Skeletal muscle tissue (tissue), 3 donors: ENCODE measurements at regions not wholly inside any gene's neighbourhood (a gene's known extent, or its start where the extent isn't known, plus 50 kb on each side); places are given as distances from the start of the nearest gene placed in this dataset.
"Not testable (repeated sequence)": the region's sequence is repeated elsewhere in the genome, so short reads cannot be mapped to it uniquely, and the experiment has no call there.

Source experiments
- H3K27ac ChIP-seq: one replicate; pipeline ENCODE4 v1.7.0; 2013; ENCODE audit warnings: mild to moderate bottlenecking, low read depth, low read length, inconsistent platforms
- H3K27me3 ChIP-seq, 3 donors: one replicate each; pipeline ENCODE4 v1.7.0; 2013; ENCODE audit warnings: low read length in 3 of 3; ENCODE audit not compliant: control insufficient read depth in 3 of 3, insufficient read depth in 3 of 3
- H3K36me3 ChIP-seq, 3 donors: one replicate each; pipeline ENCODE4 v1.7.0; 2013; ENCODE audit warnings: low read length in 3 of 3; ENCODE audit not compliant: control insufficient read depth in 3 of 3, insufficient read depth in 3 of 3
- H3K4me1 ChIP-seq, 3 donors: one replicate each; pipeline ENCODE4 v1.7.0; 2013; ENCODE audit warnings: low read length in 3 of 3, mild to moderate bottlenecking in 3 of 3; ENCODE audit not compliant: control insufficient read depth in 3 of 3, insufficient read depth in 3 of 3
- H3K4me3 ChIP-seq, 3 donors: one replicate each; pipeline ENCODE4 v1.7.0; 2013; ENCODE audit warnings: low read length in 3 of 3
- H3K9ac ChIP-seq, 3 donors: one replicate each; pipeline ENCODE4 v1.7.0; 2013; ENCODE audit warnings: low read length in 3 of 3, mild to moderate bottlenecking in 3 of 3, moderate library complexity in 2 of 3, low read depth in 1 of 3
- H3K9me3 ChIP-seq, 3 donors: one replicate each; pipeline ENCODE4 v1.7.0; 2013; ENCODE audit warnings: low read length in 3 of 3; ENCODE audit not compliant: control insufficient read depth in 3 of 3
- donor health status: Osteomylitis.

DNA sequence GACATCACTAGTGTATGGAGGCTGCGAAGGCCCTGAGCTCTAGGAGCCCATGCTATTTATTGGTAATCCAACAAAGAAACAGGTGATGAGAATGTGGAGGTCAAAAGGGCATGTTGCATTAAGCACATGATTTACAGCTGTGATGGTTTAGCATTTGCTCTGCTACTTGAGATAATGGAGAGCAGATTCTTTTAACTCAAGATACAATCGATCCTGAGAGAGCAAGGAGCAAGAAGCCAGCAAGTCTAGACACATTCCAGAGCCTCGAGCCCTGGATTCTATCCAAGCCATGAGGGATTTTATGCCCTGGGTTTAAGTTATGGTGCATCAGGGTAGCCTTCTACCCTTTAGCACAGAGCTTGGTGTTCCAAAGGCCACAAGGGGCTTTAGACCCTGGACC lies 85.3 kb upstream of the KCNMA1 start:
- not testable (repeated sequence) for H3K9ac ChIP-seq, H3K9me3 ChIP-seq, H3K36me3 ChIP-seq, H3K4me1 ChIP-seq, H3K4me3 ChIP-seq, H3K27me3 ChIP-seq, H3K27ac ChIP-seq

DNA sequence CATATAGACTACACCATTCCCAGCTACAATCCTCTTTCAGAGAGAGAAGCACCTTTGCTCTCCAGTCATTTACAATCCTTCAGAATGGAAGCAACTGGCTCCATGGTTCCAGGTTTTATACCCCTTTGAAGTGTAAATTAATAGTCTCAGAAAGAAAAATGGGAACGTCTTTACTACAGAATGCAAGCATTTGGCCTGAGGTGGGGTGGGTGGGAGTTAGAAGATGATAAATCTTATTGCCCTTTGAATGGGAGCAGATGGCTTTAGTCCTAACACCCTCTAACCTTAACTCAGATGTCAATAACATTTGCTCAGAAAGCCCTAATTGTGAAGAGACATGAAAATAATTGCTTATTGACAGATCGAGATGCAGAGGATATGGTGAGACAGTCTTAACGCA lies 84.2 kb upstream of the KCNMA1 start:
- no peaks in the 10 kb centered on the region for H3K36me3 ChIP-seq
- H3K9ac ChIP-seq = no peak overlapping the region
- peaks cover 0 to 2% (median 0%) of the 10 kb centered on the region in 3 donors for H3K4me1 ChIP-seq
- H3K9me3 ChIP-seq = peaks cover 0 to 2% (median 0%) of the 10 kb centered on the region in 3 donors
- H3K27ac ChIP-seq = no peak overlapping the region
- H3K4me3 ChIP-seq = no peak overlapping the region
- H3K27me3 ChIP-seq = peaks cover 0 to 2% (median 0%) of the 10 kb centered on the region in 3 donors

DNA sequence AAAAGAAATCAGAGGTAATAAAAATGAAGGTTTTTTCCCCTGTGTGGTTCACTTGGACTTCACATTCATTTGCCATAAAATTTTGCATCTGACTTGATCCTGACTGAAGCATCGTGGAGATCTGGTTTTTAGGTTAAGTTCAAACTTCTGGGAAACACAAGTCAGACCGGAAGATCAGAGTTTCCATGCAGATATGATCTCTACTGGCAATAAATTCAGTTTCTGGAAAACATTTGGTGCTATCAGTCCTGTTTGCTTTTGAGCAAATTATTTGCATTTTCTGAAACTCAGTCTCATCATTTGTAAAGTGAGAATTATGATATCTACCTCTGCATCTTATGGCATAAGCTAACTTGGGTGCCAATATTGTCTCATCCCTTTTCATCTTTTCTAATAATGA lies 81.3 kb upstream of the KCNMA1 start:
- Histone ChIP-seq H3K4me1 (peaks cover 0 to 2% (median 0%) of the 10 kb centered on the region in 3 donors), H3K36me3 (no peaks in the 10 kb centered on the region), H3K4me3 (no peak overlapping the region)

DNA sequence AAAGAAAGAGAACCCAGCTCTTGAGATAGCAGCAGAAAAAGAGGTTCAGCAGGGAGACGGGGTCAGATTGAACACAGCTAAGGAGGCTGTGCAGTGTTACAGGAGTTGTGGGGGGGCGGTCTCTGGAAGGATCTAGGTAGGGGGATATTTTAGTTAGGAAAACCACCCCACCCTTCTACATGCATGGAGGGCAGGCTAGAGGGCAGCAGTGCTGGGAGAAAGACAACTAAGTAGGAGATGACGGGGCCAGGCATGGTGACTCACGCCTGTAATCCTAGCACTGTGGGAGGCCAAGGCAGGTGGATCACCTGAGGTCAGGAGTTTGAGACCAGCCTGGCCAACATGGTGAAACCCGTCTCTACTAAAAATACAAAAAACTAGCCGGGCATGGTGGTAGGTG lies 80.7 kb upstream of the KCNMA1 start:
- not testable (repeated sequence) for H3K9me3 ChIP-seq, H3K4me1 ChIP-seq, H3K36me3 ChIP-seq, H3K9ac ChIP-seq, H3K4me3 ChIP-seq, H3K27me3 ChIP-seq, H3K27ac ChIP-seq

More for the DNA sequence above, 81.3 kb upstream of the KCNMA1 start:
- Histone ChIP-seq H3K27me3 (peaks cover 0 to 2% (median 0%) of the 10 kb centered on the region in 3 donors), H3K9ac (no peak overlapping the region), H3K9me3 (no peaks in the 10 kb centered on the region), H3K27ac (no peak overlapping the region)

DNA sequence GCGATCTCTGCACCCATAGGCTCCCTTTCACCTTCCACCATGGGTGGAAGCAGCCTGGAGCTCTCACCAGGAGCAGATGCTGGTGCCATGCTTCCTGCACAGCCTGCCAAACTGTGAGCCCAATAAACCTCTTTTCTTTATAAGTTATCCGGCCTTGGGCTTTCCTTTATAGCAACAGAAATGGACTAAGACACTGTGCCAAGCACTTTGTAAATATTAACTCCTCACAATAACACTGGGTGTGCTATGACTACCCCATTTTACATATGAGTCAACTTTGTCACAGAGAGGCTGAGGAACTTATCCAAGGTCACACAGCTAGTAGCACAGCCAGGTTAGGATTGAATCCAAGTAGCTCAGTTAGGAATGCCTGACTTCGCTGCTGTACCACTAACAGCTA lies 79.7 kb upstream of the KCNMA1 start:
- Histone ChIP-seq H3K9ac (no peak overlapping the region), H3K36me3 (no peaks in the 10 kb centered on the region), H3K9me3 (no peaks in the 10 kb centered on the region), H3K4me3 (no peak overlapping the region), H3K27ac (no peak overlapping the region), H3K4me1 (peaks cover 0 to 2% (median 0%) of the 10 kb centered on the region in 3 donors), H3K27me3 (peaks cover 6 to 9% (median 7%) of the 10 kb centered on the region in 3 donors)

DNA sequence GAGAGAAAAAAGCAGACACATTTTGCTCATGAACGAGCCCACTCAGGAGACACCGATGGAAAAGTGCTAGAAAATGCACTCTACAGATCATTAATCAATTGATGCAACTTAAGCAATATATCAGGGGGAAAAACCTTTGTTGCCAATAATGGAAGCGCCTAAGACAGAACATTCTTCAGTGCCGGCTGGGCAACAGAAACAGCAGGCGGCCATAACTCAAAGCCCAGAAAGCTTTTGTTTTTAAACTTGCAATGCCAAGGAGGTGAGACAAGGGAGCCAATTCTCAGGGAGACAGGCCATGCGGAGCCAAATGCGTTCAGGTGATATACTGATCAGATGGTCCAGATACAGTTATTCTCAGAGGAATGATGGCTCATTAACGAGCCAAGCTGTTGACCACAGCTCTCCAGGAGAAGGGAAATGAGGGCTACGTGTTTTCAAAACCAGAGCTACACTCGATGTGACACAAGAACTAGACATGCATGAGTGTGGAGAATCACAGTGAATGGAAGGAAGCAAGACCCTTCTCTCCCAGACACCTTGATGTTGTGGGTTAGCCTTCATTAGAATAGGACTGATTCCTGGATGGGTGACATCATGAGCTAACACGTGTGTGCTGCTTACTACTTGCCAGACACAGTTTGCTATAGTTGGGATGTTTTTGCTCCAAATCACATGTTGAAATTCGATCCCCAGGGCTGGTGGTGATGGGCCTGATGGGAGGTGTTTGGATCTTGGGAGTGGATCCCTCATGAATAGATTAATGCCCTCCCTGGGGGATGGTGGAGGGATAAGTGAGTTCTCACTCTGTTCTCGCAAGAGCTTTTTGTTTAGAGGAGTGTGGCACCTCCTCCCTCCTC lies 79.1 kb upstream of the KCNMA1 start:
- H3K9me3 ChIP-seq = no peaks in the 10 kb centered on the region
- H3K27me3 ChIP-seq = peaks cover 10 to 14% (median 12%) of the 10 kb centered on the region in 3 donors
- peaks cover 0 to 3% (median under 1%) of the 10 kb centered on the region in 3 donors for H3K4me1 ChIP-seq
- H3K9ac ChIP-seq = no peak overlapping the region
- H3K36me3 ChIP-seq = no peaks in the 10 kb centered on the region
- H3K27ac ChIP-seq = no peak overlapping the region
- H3K4me3 ChIP-seq = no peak overlapping the region

DNA sequence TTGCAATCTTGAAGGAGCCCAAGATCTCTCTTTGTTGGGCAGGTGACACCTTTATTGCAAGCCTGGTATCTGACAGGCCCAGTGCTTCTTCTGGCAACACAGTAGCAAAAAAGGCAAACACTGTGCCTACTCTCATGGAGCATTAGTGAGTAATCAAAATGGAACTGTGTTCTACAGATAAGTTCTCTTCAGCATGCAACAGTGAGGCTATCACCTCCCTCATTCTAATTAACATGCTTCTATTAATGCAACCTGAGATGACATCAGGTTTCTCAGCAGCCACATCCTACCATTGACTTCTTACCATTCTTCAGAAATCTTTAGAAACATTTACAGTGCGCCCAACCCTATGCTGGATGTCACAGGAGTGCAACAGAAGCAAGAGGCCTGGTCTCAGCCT lies 77.9 kb upstream of the KCNMA1 start:
- peaks cover 19 to 22% (median 20%) of the 10 kb centered on the region in 3 donors for H3K27me3 ChIP-seq
- H3K4me3 ChIP-seq = no peak overlapping the region
- no peaks in the 10 kb centered on the region for H3K36me3 ChIP-seq

DNA sequence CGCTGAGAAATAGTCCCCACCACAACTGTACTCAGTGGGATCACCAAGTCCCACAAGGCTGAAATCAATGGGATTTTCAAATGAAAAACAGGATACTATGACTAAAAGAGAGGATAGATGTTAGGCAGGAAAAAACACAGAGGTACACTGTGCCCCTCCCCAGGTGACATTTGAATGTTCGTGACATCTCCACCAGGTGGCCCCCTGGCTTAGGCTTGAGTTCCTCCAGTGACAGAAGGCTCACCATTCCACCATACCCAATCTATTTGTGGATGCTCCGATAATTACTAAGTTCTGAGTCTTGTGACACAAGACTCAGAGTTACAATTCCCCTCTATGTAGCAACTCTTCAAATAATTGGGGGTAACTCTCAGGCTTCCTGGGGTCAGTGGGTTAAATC lies 77.5 kb upstream of the KCNMA1 start:
- Histone ChIP-seq H3K36me3 (no peaks in the 10 kb centered on the region), H3K9me3 (no peaks in the 10 kb centered on the region), H3K27me3 (peaks cover 19 to 25% (median 24%) of the 10 kb centered on the region in 3 donors), H3K4me3 (no peak overlapping the region), H3K27ac (no peak overlapping the region), H3K4me1 (peaks cover 3 to 13% (median 7%) of the 10 kb centered on the region in 3 donors), H3K9ac (no peak overlapping the region)

More for the DNA sequence above, 77.9 kb upstream of the KCNMA1 start:
- no peak overlapping the region for H3K27ac ChIP-seq
- peaks cover 3 to 12% (median 7%) of the 10 kb centered on the region in 3 donors for H3K4me1 ChIP-seq
- no peaks in the 10 kb centered on the region for H3K9me3 ChIP-seq
- H3K9ac ChIP-seq = no peak overlapping the region

DNA sequence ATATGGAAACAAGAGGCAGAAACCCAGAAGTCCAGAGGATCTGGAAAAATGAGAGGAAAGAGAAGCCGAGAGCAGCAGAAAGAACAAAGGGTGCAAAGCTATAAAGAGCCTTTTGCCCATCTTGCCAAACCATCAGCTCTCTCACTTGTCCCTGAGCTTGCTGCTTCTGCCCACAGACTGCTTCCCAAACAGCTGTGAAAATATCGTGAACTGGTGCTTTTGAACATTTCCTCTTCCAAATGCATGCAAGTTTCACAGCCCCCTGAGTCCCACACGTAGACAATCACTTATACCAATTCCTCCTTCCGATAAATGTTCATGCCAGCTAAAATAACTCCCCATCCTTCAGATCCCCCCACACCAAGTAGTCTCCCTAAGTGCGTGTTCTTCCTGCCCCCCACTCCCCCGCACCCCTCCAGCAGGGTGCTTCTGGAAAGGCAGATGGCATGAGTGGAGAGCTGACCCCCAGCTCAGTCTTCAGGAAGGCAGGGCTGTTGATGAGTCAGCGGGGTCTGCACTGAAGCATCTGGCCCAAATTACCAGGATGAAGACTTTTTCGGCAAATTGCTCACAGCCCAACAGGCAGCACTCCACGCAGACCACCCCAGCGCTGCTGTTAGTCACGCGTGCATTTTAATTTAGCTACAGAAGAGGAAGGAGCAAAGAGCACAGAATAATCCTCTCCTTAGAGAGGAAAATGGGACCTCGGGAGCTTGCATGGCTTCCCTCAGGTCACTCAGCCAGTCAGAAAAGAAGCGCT lies 76.1 kb upstream of the KCNMA1 start:
- Histone ChIP-seq H3K36me3 (no peaks in the 10 kb centered on the region), H3K4me3 (no peak overlapping the region), H3K4me1 (peaks cover 3 to 13% (median 5%) of the 10 kb centered on the region in 3 donors), H3K9me3 (no peaks in the 10 kb centered on the region), H3K27ac (no peak overlapping the region), H3K27me3 (peaks cover 19 to 33% (median 25%) of the 10 kb centered on the region in 3 donors), H3K9ac (no peak overlapping the region)

DNA sequence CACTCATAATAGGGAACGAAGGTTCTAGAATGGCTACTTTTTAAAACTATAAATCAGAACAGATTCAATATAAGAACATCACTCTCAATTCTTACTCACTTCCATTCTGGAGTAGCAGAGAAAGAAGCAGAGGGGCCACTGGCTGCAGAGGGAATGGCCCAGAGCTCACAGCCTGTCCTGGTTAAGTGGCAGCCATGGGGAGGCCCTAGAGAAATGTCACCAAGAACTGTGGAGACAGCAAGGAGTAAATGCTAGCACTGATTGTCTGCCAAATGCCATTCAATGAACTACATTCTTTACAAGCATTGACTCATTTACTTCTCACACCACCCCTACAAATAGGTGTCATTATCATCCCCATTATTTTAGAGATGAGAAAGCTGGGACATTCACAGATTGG lies 74.6 kb upstream of the KCNMA1 start:
- no peak overlapping the region for H3K27ac ChIP-seq
- H3K4me1 ChIP-seq = peaks cover 3 to 13% (median 5%) of the 10 kb centered on the region in 3 donors
- H3K36me3 ChIP-seq = no peaks in the 10 kb centered on the region
- no peak overlapping the region for H3K4me3 ChIP-seq
- no peak overlapping the region for H3K9ac ChIP-seq
- H3K27me3 ChIP-seq = peaks cover 19 to 33% (median 25%) of the 10 kb centered on the region in 3 donors
- H3K9me3 ChIP-seq = no peaks in the 10 kb centered on the region
